Gastrocnemius medialis (tissue), 4 donors: ENCODE measurements at regions not wholly inside any gene's neighbourhood (a gene's known extent, or its start where the extent isn't known, plus 50 kb on each side); places are given as distances from the start of the nearest gene placed in this dataset.
A peak's percentile ranks its signal among the peaks of the same experiment; 100 is the strongest.

ENCODE experiments used
- ATAC-seq, 2 donors: fragments of 150-250 bp; one replicate each; pipeline ENCODE4 v1.9.1; 2016
- DNase-seq, 2 donors: peaks; one replicate each; pipeline ENCODE4 v3.0.0-alpha.2; 2019
- H3K27ac ChIP-seq, 4 donors: fragments of 200-600 bp; sonication (generic); 1 replicate in 1 of 4; 2 replicates in 3 of 4; pipeline ENCODE4 v1.5.1; 2016 to 2018; ENCODE audit warnings: mild to moderate bottlenecking in 2 of 4, moderate library complexity in 1 of 4
- H3K27me3 ChIP-seq, 3 donors: fragments of 200-600 bp; sonication (generic) in 2 of 3; 1 replicate in 1 of 3; 2 replicates in 2 of 3; pipeline versions ENCODE4 v1.5.1 to v1.6.0; 2016 to 2019; ENCODE audit warnings: mild to moderate bottlenecking in 1 of 3, moderate library complexity in 1 of 3
- H3K36me3 ChIP-seq, 2 donors: fragments of 200-600 bp; sonication (generic) in 1 of 2; one replicate each; pipeline ENCODE4 v1.5.1; 2017 to 2018
- H3K4me1 ChIP-seq, 2 donors: fragments of 200-600 bp; sonication (generic) in 1 of 2; one replicate each; pipeline ENCODE4 v1.5.1; 2016 to 2017; ENCODE audit warnings: mild to moderate bottlenecking in 2 of 2
- H3K4me3 ChIP-seq, 4 donors: fragments of 200-600 bp; sonication (generic) in 3 of 4; 1 replicate in 1 of 4; 2 replicates in 3 of 4; pipeline ENCODE4 v1.5.1; 2016 to 2019; ENCODE audit warnings: mild to moderate bottlenecking in 2 of 4
- H3K9me3 ChIP-seq, 3 donors: fragments of 200-600 bp; sonication (generic) in 2 of 3; 1 replicate in 1 of 3; 2 replicates in 2 of 3; pipeline ENCODE4 v1.5.1; 2016 to 2019
- CTCF ChIP-seq, 5 experiments: fragments of 450-650 bp in 3 of 5; fragments of 200-600 bp in 2 of 5; sonication (generic) in 2 of 5; IDR thresholded peaks in 4 of 5; conservative IDR thresholded peaks in 1 of 5; 1 replicate in 4 of 5; 2 replicates in 1 of 5; pipeline ENCODE4 v1.5.1; 2016 to 2019; ENCODE audit warnings: antibody characterized with exemption in 5 of 5, mild to moderate bottlenecking in 3 of 5, moderate library complexity in 3 of 5
- POLR2A ChIP-seq, 2 donors: fragments of 450-650 bp; IDR thresholded peaks; one replicate each; pipeline ENCODE4 v1.6.1; 2017; ENCODE audit warnings: antibody characterized with exemption in 2 of 2, mild to moderate bottlenecking in 2 of 2, moderate library complexity in 2 of 2
- in situ Hi-C, 4 donors: fragments of 200-750 bp; cut with MboI; loops; one replicate each; pipeline versions ENCODE4 v1.15.0 to v1.8.0; 2017; ENCODE audit warnings: low sequenced_read_pairs in 4 of 4
- intact Hi-C: fragments of 100-400 bp; cut with DNase I; formaldehyde crosslinking; loops from one replicate; pipeline ENCODE4 v1.15.1; 2023; ENCODE audit warnings: low total_unique reads

GRCh38 chr15:98070137-98070536 is 109.6 kb downstream of the ARRDC4 start:
- no peak overlapping the region for H3K4me3 ChIP-seq
- in situ Hi-C loops: no loop called here
- TF ChIP-seq POLR2A (IDR thresholded peaks at IDR 0.05) (no peak), CTCF (IDR thresholded peaks at IDR 0.05 in 4 of 5, conservative IDR thresholded peaks at IDR 0.05 in 1 of 5) (no peak)
- no peaks in the 10 kb centered on the region for H3K9me3 ChIP-seq
- no peak overlapping the region for H3K27ac ChIP-seq
- intact Hi-C loops: no loop called here
- H3K4me1 ChIP-seq: no peaks in the 10 kb centered on the region
- DNase-seq (no peak), ATAC-seq (no peak)
- H3K36me3 ChIP-seq: no peaks in the 10 kb centered on the region
- no peaks in the 10 kb centered on the region for H3K27me3 ChIP-seq

DNA sequence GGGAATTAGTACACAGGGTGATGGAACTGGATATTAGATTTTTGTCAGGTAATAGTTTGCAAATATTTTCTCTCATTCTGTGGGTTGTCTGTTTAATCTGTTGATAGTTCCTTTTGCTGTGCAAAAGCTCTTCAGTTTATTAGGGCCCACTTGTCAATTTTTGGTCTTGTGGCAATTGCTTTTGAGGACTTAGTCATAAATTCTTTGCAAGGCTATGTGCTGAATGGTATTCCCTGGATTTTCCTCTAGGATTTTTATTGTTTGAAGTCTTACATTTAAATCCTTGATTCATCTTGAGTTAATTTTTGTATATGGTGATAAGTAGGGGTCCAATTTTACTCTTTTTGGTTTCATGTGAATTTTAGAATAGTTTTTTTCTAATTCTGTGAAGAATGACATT is 111.3 kb downstream of the ARRDC4 start:
- no peaks in the 10 kb centered on the region for H3K9me3 ChIP-seq
- ATAC-seq: no peak
- no peak overlapping the region for H3K27ac ChIP-seq
- intact Hi-C loops (no loop called here), in situ Hi-C loops (no loop called here)
- no peaks in the 10 kb centered on the region for H3K27me3 ChIP-seq
- no peak for DNase-seq
- H3K4me1 ChIP-seq: peaks cover 7 to 9% of the 10 kb centered on the region in 2 donors
- TF ChIP-seq POLR2A (IDR thresholded peaks at IDR 0.05) (no peak), CTCF (IDR thresholded peaks at IDR 0.05 in 4 of 5, conservative IDR thresholded peaks at IDR 0.05 in 1 of 5) (no peak)
- no peaks in the 10 kb centered on the region for H3K36me3 ChIP-seq
- no peak overlapping the region for H3K4me3 ChIP-seq

GRCh38 chr15:98075441-98075840 is 114.9 kb downstream of the ARRDC4 start:
- Histone ChIP-seq H3K36me3 (no peaks in the 10 kb centered on the region), H3K4me1 (peaks cover 7 to 13% of the 10 kb centered on the region in 2 donors), H3K27ac (no peak overlapping the region), H3K9me3 (no peaks in the 10 kb centered on the region), H3K27me3 (no peaks in the 10 kb centered on the region), H3K4me3 (no peak overlapping the region)
- in situ Hi-C loops (no loop called here), intact Hi-C loops (no loop called here)
- no peak for DNase-seq
- no peak for ATAC-seq
- no peak for TF ChIP-seq CTCF (IDR thresholded peaks at IDR 0.05 in 4 of 5, conservative IDR thresholded peaks at IDR 0.05 in 1 of 5)
- no peak for TF ChIP-seq POLR2A (IDR thresholded peaks at IDR 0.05)

DNA sequence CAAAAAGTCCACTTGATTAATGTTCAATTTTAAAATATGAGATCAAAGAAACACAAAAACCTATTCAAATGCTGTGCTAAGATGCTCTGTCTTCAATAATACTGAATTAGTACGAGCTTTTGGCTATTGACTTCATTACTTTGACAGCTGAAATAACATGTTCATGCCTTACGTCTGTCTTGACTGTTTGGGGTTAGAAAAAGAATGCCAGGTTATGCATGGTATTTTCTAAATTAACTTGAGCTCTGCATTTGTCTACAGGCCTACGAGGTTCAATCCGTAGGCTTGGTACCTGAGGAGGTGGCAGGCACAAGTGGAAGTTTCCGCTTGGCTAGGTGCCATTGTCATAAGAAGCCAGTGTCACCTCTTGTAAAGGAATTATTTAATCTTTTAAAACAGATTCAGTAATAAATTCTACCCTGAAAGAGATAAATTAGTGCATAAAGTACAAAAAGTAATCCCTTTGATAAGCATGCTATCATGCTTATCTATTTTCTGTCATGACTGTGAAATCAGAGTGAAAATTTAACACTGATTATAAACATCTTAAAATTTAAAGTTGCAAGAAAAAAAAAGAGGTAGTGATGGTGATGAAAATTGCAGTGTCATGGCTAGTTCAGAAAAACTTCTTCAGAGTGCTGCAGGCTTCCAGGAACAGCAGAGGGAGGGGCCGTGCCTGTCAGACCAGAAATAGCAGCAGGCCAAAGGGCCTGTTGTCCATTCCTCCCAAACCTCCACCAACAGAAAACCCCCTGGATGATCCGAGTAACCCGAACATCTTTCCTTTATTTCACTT is 115.7 kb downstream of the ARRDC4 start:
- DNase-seq: peak; percentile 15 to 17
- H3K27ac ChIP-seq: peak overlapping the region in 1 of 4 donors; percentile 11
- ATAC-seq: no peak

More for the DNA sequence above, 115.7 kb downstream of the ARRDC4 start:
- intact Hi-C loops: no loop called here
- Histone ChIP-seq H3K9me3 (no peaks in the 10 kb centered on the region), H3K4me3 (no peak overlapping the region), H3K4me1 (peaks cover 7 to 13% of the 10 kb centered on the region in 2 donors), H3K36me3 (no peaks in the 10 kb centered on the region), H3K27me3 (no peaks in the 10 kb centered on the region)
- no peak for TF ChIP-seq CTCF (IDR thresholded peaks at IDR 0.05 in 4 of 5, conservative IDR thresholded peaks at IDR 0.05 in 1 of 5)
- TF ChIP-seq POLR2A (IDR thresholded peaks at IDR 0.05): no peak
- in situ Hi-C loops: no loop called here
